GM18507 (cell line): ENCODE measurements at regions not wholly inside any gene's neighbourhood (a gene's known extent, or its start where the extent isn't known, plus 50 kb on each side); places are given as distances from the start of the nearest gene placed in this dataset.
"Not testable (repeated sequence)": the region's sequence is repeated elsewhere in the genome, so short reads cannot be mapped to it uniquely, and the experiment has no call there.

Experiments
- DNase-seq: peaks from one replicate; pipeline ENCODE4 v3.0.0; 2011; ENCODE audit warnings: low read depth; ENCODE audit not compliant: insufficient read length; ENCODE audit errors: extremely low spot score
- FAIRE-seq: peaks from 2 replicates; lab custom pipeline; 2011; peaks lifted over from hg19 to GRCh38; lab: Jason Lieb, UNC

DNA sequence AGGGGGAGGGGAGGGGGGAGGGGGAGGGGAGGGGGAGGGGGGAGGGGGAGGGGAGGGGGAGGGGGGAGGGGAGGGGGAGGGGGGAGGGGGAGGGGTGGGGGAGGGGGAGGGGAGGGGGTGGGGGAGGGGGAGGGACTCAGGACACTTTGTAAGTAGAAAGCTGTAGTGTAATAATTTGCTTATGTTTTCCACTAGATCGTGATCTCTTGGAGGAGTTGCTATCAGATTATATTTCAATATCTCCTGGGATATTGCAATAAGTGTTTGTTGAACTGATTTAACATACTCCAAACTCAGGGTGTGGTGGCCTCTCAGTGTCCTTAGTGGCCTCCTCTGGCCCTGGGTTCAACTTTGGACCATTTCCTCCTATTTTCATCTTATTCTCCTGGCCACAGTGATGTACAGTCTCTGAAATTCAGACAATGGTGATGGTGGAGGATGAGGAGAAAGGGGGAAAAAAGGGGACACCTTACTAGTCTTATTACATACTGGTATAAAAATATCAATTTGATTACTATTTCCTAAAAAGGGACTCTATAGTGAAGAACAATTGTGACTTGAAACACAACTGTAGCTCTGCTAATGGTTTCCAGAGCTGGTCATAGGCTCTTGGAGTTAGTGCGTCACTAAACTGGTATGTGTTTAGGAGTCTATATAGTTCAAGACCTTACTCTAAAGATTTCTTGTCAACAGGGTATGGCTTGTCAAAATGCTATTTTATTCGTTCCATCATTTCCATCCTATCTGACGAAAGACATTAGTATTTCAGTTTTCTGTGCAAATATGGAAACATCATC lies 89.6 kb downstream of the DDX1 start:
- DNase-seq = no peak
- no peak for FAIRE-seq

DNA sequence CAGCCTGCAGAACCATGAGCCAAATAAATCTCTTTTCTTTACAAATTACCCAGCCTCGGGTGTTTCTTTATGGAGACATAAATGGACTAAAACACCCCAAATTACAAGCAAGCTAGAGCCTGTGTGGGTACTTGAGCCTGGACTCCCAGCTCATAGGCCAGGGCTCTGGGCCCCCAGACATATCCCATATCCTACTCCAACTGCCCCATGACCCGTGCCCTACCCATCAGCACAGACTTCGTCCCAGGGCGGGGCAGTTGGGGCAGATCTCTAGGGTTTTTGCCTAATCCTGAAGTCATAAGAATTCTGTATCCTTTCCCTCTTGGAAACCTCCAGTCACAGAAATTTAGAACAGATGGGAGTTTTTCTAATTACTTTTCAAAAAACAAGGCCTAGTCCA lies 90.7 kb downstream of the DDX1 start:
- FAIRE-seq (no peak), DNase-seq (no peak)

DNA sequence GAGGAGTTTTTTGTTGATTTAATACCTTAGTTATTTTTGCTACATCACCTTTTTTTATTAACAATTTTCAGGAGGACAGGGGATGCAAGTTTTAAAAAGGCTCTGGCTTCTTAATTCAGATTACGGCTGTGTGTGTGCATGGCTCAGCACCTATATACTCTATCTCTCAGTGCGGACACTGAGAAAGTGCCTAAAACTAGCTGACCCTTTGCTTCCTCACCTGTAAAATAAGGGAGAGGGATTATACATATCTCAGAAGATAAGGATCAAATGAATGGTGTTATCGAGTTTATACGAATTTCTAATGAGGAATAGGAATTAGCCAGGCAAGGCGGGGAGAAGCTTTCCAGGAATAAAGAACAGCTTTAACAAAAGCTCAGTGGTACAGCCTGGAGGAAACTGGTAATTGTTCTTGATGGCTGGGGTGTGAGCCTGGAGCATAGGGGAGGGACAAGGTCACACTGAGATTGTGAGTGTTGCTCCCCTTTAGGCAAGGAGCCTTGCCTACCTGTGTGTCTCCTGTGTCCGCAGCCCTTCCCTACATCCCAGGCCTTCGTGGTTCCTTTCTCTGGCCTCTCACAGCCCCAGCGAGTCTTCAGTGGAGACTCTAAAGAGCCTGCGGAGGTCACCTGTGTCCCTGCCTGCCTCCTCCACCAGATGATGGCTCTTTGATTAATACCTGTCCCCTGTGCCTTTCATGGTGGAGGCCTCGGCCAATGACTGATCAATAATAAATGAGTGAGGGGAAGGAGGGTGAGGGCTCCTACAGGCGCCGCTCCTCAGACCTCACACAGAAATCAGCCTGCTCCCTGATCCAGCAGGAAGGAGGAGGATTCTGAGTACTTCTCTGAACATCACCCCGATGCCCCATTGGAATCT lies 92.7 kb downstream of the DDX1 start:
- no peak for DNase-seq
- FAIRE-seq = no peak

DNA sequence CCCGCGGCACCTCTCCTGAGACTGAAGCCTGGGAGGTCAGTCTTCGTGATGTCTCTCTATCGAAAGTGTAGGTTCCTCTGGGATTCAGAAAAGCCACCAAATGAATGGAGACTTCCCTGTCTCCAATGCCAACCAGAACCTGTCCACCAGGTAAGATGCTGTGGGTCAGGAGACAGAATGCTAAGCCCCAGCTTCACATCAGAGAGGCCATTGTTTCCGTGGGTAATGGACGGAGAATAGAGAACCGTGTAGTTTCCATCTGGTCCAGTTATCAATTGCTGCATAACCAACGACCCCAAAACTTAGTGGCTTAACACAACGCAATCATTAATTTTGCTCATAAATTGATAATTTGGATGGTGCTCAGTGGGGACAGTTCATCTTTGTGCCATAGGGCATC lies 93.5 kb downstream of the DDX1 start:
- FAIRE-seq = no peak
- no peak for DNase-seq

DNA sequence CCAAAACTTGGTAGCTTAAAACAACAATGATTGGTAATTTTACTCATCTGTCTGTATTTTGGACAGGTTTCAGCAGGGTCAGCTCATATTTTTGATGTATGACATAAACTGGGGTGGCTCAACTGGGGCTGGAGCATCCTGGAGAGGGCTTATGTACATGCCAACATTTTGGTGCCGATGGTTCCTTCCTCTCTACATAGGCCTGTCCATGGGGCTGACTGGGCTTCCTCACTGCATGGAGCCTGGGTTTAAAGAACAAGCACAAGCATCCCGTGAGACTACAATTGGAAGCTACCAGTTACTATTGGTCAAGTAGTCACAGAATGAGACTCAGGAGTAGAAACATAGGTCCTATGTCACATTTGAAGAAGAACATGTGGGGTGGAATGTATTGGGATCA lies 95.0 kb downstream of the DDX1 start:
- DNase-seq (no peak), FAIRE-seq (no peak)

DNA sequence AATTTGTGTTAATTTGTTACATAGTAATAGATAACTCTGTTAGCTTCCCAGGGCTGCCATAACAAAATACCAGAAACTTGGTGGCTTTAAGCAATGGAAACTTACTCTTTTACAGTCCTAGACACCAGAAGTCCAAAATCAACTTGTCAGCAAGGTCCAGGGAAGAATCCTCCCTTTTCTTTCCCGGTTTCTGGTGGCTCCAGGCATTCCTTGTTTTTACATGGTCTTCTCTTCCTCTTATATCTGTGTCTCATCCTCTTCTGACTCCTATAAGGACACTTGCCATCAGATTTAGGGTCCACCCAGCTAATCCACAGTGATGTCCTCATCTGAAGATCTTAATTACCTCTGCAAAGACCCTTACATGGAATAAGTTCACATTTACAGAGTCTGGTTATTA lies 95.6 kb downstream of the DDX1 start:
- no peak for FAIRE-seq
- no peak for DNase-seq

DNA sequence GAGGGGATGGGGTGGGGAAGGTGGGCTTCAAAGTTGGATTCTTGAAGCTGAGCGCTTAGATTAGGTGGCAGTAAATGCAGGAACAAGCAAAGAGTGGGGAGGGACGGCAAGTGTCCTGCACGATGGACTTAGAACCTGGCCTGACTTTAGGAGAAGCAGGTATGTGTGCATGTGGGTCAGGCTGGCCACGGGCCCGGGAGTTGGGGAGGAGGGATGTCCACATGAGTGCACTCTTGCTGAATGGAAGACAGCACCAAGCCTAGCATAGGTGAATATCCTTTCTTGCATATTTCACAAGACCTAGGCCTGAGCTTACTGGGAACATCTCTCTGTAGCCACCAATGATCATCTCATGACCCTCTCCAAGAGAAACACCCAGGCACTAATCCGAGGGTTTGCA lies 96.1 kb downstream of the DDX1 start:
- no peak for DNase-seq
- FAIRE-seq = no peak

DNA sequence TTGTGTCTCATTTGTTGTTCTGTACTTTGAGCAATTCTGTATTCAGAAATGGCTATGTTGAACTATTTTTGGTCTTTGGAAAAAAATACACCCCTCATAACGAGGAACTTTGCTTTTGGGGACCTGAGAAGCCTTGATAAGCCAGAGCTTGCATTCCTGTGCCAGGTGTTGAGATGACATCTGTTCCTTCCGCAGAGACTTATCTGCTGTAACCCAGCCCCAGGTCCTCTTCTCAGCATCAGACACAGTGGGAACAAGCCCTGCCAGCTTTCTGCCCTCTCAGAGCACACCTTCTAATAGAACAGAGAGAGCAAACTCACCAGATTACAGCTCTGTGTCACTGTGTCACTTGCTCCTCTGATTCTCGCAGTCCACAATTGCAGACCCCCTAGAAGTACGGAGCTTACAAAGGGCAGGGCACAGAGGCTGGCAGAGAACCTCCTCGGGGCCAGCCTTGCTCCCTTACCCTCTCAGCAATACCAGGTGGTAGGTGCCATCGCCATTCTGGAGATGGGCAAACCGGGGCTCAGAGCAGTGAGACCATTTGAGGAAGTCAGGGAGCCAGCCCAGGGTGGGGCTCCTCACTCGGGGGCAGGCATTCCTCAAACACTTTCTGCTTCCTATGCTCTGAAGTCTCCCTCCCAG lies 97.4 kb downstream of the DDX1 start:
- DNase-seq = no peak
- no peak for FAIRE-seq

DNA sequence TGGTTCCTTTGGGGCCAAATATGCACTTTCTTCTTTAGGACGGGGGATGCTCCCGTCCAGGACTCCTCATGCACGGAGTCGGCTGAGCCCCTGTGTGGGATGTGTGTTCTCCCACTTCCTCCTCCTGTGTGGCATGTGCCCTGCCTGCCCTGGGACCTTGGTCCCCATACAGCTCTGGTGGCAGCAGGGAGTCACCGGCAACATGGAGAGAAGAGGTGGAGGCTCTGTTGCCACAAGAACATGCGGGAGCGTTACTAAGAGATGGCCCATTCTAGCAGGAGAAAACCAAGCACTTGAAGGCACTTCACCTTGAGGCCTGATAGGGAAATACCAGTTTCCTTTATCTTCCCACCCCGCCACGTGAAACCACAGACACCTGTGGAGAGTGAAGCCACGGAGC lies 98.0 kb downstream of the DDX1 start:
- FAIRE-seq (no peak), DNase-seq (no peak)

DNA sequence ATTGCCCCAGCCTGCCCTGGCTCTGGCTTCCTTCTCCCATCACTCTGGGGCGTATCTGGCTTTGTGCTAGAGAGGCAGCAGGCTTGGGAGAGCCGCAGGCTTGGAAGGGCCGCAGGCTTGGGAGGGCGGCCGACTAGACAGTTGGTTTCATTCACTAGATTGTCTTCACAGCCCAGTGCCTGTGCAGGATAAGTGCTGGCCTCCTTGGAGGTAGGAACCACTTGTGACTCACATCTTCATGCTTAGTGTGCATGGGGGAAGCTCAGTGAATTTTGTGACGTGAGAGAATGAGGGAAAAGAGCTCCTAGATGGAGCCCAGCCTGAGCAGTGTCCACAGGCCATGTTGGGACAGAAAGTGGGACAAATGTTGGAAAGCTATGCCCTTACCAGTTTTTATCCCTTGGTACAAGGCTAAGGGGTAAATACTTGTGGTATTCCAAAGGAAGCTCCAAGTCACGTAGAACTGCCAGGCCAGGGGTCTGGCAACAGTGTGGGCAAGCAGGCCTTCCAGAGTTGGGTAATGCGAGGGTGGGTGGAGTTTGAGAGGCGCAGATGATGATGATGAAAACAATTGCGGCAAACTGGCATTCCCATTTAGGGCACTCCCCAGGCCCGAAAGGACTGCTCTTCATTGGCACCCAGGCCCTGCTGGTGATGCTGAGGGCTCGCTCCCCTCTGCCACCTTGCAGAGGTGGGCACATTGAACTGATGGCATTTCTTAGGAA lies 100.1 kb downstream of the DDX1 start:
- no peak for DNase-seq
- no peak for FAIRE-seq

DNA sequence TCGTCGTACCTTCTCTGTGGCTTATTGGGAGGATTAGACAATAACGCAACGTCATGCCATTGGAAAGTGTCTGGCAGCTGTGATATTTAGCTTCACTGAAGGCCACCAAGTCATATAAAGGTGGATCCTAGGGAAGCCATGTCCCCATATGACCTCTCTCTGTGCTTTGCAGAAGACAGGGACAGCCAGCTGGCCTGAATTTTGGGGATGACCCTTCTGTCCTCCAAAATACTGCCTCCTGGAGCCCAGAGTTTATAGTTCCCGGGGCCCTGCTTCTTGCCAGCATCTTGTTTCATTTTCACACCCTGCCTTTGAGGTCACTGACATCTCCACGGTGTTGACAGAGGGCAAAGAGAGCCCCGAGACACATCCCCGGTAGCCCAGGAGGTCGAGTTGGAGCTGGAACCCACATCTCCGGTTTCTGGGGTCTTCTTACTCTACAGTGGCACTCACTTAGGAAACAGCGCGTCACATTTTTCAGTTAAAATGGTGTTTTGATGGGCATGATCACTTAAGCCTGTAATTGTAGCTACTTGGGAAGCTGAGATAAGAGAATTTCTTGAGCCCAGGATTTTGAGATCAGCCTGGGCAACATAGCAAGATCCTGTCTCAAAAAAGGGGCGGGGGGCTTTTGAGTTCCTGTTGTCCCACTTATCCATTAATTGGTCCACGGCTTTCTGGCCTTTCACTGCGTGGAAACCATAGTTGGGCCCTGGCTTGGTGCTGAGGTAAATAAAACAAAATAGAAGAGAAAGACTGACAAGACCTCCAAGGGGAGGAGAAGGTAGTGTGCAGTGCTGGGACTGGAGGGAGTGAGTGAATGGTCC lies 101.1 kb downstream of the DDX1 start:
- no peak for FAIRE-seq

DNA sequence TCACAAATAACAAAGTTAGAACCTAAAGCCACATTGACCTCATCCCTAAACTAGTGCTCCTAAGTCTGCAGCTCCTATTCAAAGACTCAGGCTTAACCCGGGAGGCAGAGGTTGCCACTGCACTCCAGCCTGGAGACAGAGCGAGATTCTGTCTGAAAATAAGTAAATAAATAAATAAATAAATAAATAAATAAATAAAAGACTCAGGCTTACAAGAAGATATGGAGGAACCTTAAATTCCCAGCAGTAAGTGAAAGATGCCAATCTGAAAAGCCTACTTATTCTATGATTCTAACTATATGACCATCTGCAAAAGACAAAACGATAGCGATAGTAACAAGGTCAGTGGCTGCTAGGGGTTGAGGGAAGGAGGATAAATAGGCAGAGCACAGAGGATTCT lies 101.7 kb downstream of the DDX1 start:
- DNase-seq = no peak
- FAIRE-seq = no peak

More for the DNA sequence above, 101.1 kb downstream of the DDX1 start:
- no peak for DNase-seq

DNA sequence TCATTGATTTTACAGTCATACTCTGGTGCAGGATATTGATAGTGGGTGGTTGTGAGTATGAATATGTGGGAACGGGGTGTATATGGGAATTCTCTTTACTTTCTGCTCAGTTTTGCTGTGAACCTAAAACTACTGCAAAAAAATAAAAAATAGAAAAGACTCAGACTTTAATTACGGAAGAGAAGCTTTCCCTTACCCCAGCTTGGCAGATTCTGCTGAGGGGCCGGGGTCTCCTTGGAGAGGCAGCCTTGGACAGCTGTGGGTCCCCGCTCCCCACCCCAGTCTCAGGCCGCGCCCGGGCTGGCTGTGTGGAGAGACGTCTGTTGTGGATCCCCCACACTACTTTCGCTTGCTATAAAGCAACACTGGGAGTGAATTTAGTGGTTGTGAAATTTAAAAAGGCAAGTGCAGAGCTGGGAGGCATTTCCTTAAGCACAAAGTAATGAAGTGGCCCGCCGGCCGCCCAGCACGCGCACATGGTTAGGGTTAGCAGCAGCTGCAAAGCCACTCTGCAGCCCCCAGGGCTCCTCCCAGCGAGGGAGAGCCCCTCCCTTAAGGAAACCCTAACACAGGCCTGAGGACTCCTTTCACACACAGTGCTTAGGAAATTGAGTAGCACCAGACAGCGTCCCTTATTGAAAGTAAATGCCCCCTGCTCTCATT lies 102.4 kb downstream of the DDX1 start:
- no peak for DNase-seq
- FAIRE-seq = no peak

DNA sequence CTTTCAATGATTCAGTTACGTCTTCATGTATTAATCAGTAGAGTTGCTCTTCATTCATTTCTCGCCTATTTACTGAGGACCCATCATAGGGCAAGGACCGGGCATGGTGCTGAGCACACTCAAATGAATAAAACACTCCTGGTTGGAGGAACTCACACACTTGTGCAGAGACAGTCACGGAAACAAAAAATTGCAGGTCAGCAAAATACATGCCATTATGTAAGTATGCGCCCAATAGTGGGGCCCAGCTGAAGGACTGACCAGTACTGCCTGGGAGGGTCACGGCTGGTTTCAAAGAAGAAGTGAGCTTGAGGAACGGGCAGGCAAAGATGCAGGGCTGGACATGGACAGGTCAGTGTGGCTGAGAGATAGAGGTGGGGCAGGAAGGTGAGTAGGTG lies 102.9 kb downstream of the DDX1 start:
- FAIRE-seq (no peak), DNase-seq (no peak)

DNA sequence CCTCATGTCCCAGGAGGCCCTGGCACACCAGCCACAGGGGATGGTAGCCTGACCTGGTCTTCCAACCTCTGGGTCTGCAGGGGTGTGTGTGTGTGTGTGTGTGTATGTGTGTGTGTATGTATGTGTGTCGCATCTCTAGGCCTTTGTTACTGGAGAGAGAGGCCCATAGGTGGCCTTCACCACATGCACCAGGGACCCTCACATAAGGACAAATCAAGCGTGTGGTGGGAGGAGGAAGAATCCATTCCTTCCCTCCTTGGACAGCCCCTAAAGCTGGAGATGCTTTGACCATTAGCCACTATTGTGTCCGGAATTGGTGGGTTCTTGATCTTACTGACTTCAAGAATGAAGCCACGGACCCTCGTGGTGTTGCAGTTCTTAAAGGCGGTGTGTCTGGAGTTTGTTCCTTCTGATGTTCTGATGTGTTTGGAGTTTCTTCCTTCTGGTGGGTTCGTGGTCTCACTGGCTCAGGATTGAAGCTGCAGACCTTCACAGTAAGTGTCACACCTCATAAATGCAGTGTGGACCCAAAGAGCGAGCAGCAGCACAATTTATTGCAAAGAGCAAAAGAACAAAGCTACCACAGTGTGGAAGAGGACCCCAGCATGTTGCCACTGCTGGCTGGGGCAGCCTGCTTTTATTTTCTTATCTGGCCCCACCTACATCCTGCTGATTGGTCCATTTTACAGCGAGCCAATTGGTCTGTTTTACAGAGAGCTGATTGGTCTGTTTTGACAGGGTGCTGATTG lies 104.1 kb downstream of the DDX1 start:
- DNase-seq (no peak), FAIRE-seq (no peak)

DNA sequence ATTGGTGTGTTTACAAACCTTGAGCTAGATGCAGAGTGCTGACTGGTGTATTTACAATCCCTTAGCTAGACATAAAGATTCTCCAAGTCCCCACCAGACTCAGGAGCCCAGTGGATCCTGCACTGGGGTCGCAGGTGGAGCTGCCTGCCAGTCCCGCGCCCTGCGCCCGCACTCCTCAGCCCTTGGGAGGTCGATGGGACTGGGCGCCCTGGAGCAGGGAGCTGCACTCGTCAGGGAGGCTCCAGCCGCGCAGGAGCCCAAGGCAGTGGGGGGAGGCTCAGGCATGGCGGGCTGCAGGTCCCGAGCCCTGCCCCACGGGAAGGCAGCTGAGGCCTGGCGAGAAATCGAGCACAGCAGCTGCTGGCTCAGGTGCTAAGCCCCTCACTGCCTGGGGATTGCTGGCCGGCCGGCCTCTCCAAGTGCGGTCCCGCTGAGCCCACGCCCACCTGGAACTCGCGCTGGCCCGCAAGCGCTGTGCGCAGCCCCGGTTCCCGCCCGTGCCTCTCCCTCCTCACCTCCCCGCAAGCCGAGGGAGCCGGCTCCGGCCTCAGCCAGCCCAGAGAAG lies 105.0 kb downstream of the DDX1 start:
- not testable (repeated sequence) for FAIRE-seq, DNase-seq

DNA sequence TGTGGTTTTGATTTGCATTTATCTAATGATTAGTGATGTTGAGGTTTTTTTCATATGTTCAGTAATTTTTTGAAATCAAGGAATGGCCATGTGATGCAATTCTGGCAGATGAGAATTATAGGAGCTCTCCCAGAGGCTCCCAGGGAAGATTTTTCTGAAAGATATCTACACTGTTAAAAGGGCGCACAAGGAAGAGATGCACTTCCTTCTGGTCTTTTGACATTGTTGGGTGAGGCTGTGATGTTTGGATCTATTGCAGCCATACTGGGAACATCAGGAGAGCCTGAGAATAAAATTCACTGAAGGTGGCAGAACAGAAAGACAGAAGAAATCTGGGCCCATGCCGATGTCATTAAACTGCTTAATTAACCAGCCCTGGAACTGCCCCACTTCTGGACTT lies 108.5 kb downstream of the DDX1 start:
- no peak for DNase-seq
- FAIRE-seq = no peak
